ENCODE measurements at regions not wholly inside any gene's neighbourhood (a gene's known extent, or its start where the extent isn't known, plus 50 kb on each side); places are given as distances from the start of the nearest gene placed in this dataset.

- ATAC-seq, result no peak
- Mint-ChIP-seq H3K36me3 (peaks cover 0 to 4% (median 0%) of the 10 kb centered on the region in 3 donors), H3K4me1 (no peaks in the 10 kb centered on the region), H3K4me3 (no peak overlapping the region), H3K27me3 (no peaks in the 10 kb centered on the region), H3K9me3 (peaks cover 8 to 61% (median 28%) of the 10 kb centered on the region in 9 donors), H3K27ac (no peak overlapping the region)
- DNase-seq, result no peak
- POLR2A ChIA-PET, result no interaction called here
Observed at GRCh38 chr9:25427898-25428297, 250.3 kb downstream of the TUSC1 start.

DNA sequence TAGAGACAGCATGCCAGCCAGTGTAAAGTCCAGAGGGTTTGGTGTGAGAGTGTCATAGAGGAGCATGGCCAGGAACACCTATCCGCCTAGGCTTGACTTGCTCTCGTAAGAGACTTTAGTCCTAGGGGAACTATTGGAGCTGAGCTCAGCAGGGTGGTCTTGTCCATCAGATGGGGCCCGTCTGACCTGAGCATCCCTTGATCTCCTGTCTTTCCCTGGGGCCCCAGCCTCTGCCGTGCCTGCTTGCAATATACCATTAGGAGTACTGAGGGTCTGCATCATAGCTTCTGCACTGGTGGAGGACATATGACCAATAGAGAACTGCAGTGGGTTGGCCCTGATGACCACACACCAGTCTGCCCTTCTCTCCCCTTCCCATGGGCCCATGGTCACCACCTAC, 251.0 kb downstream of the TUSC1 start:
- no peak for ATAC-seq
- no peak for DNase-seq
- Mint-ChIP-seq H3K4me1 (no peaks in the 10 kb centered on the region), H3K4me3 (no peak overlapping the region), H3K27me3 (no peaks in the 10 kb centered on the region), H3K9me3 (peaks cover 8 to 57% (median 28%) of the 10 kb centered on the region in 9 donors), H3K27ac (no peak overlapping the region), H3K36me3 (peaks cover 0 to 4% (median 0%) of the 10 kb centered on the region in 3 donors)
- POLR2A ChIA-PET, result no interaction called here

GRCh38 chr9:25421560-25421959, 256.7 kb downstream of the TUSC1 start:
- DNase-seq (no peak), ATAC-seq (no peak)
- no peak overlapping the region for H3K4me3 Mint-ChIP-seq
- peaks cover 0 to 4% (median 0%) of the 10 kb centered on the region in 3 donors for H3K36me3 Mint-ChIP-seq
- POLR2A ChIA-PET, result no interaction called here
- no peak overlapping the region for H3K27ac Mint-ChIP-seq
- no peaks in the 10 kb centered on the region for H3K27me3 Mint-ChIP-seq
- H3K9me3 Mint-ChIP-seq, result peaks cover 3 to 38% (median 13%) of the 10 kb centered on the region in 9 donors
- no peaks in the 10 kb centered on the region for H3K4me1 Mint-ChIP-seq

DNA sequence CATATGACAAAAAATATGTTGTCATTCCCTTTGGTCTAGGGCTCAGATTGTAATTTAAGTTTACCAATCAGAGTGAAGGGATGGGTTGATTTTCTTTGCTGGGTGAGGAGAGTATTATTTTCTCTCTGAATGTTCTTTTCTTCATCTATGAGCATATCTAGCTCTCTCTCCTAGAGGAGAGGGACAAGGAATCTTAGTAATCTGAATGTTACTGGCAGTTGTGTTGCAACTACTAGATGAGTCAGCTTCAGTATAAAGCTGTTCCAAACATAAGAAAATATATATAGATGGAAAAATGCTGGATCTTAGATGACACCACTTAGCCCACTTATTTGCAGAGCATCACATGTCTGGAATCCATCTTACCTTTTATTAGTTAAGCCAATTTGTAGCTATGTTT, 259.3 kb downstream of the TUSC1 start:
- H3K27ac Mint-ChIP-seq, result no peak overlapping the region
- H3K27me3 Mint-ChIP-seq, result no peaks in the 10 kb centered on the region
- H3K9me3 Mint-ChIP-seq, result peaks cover 3 to 41% (median 12%) of the 10 kb centered on the region in 9 donors
- ATAC-seq (no peak), DNase-seq (no peak)
- H3K36me3 Mint-ChIP-seq, result peaks cover 0 to 4% (median 0%) of the 10 kb centered on the region in 3 donors
- no peak overlapping the region for H3K4me3 Mint-ChIP-seq
- H3K4me1 Mint-ChIP-seq, result no peaks in the 10 kb centered on the region
- POLR2A ChIA-PET, result no interaction called here

DNA sequence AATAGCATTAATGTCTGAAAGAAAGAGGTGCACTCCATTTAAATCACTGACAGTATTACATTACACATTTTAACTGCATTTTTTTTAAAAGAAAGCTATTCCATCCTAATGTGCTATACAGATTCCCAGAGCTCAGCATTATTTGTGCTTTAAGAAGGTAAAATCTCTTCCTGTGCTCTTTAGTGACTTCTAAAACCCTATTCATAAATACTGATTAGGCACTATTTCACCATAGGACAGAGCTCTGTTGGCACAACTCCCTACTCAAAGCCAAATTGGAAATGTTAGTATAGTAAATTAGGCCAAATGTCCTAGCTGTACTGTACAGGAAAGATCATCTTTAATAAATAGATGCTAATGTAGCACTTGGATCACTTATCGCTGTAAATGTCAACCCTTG, 262.5 kb downstream of the TUSC1 start:
- POLR2A ChIA-PET, result no interaction called here
- Mint-ChIP-seq H3K36me3 (no peaks in the 10 kb centered on the region), H3K27ac (no peak overlapping the region), H3K27me3 (no peaks in the 10 kb centered on the region), H3K9me3 (peaks cover 3 to 43% (median 13%) of the 10 kb centered on the region in 9 donors), H3K4me3 (no peak overlapping the region), H3K4me1 (no peaks in the 10 kb centered on the region)
- DNase-seq, result no peak
- no peak for ATAC-seq

DNA sequence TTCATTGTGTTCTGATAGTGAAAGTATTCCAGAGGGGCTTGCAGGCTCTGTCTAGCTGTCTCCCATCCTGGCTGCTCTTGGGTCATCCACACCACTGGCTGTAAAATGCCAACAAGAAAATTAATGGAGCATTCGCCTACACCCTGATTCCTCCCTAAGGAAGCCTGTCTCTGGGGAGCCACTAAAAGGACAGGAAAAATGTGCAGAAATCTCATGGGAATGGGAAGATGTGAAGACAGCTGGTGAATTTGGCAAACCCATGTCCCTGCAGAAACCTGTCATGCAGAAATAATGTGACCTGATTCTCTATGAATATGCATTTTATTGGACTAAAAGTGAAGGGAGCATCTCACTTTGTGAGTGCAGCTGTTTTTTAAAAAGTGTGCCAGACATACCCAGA, 265.6 kb downstream of the TUSC1 start:
- no peaks in the 10 kb centered on the region for H3K36me3 Mint-ChIP-seq
- ATAC-seq (no peak), DNase-seq (no peak)
- H3K4me1 Mint-ChIP-seq, result no peaks in the 10 kb centered on the region
- no peak overlapping the region for H3K4me3 Mint-ChIP-seq
- peaks cover 2 to 22% (median 7%) of the 10 kb centered on the region in 9 donors for H3K9me3 Mint-ChIP-seq
- POLR2A ChIA-PET, result no interaction called here
- no peaks in the 10 kb centered on the region for H3K27me3 Mint-ChIP-seq
- H3K27ac Mint-ChIP-seq, result no peak overlapping the region

- POLR2A ChIA-PET, result no interaction called here
- H3K9me3 Mint-ChIP-seq, result peaks cover 0 to 26% (median 10%) of the 10 kb centered on the region in 9 donors
Observed at GRCh38 chr9:25397746-25398145, 280.5 kb downstream of the TUSC1 start.

GRCh38 chr9:25396828-25397227, 281.4 kb downstream of the TUSC1 start:
- Mint-ChIP-seq H3K27ac (no peak overlapping the region), H3K36me3 (no peaks in the 10 kb centered on the region), H3K4me1 (no peaks in the 10 kb centered on the region), H3K27me3 (no peaks in the 10 kb centered on the region), H3K4me3 (no peak overlapping the region), H3K9me3 (peaks cover 0 to 29% (median 9%) of the 10 kb centered on the region in 9 donors)
- POLR2A ChIA-PET, result no interaction called here
- ATAC-seq, result no peak
- no peak for DNase-seq

More at GRCh38 chr9:25397746-25398145, 280.5 kb downstream of the TUSC1 start:
- Mint-ChIP-seq H3K27me3 (no peaks in the 10 kb centered on the region), H3K27ac (no peak overlapping the region), H3K36me3 (no peaks in the 10 kb centered on the region), H3K4me1 (no peaks in the 10 kb centered on the region), H3K4me3 (no peak overlapping the region)
- DNase-seq (no peak), ATAC-seq (no peak)

GRCh38 chr9:25381141-25381540, 297.1 kb downstream of the TUSC1 start:
- POLR2A ChIA-PET, result no interaction called here
- Mint-ChIP-seq H3K36me3 (peaks cover 0 to 9% (median 0%) of the 10 kb centered on the region in 3 donors), H3K27me3 (no peaks in the 10 kb centered on the region), H3K9me3 (peaks cover 3 to 18% (median 12%) of the 10 kb centered on the region in 9 donors), H3K4me1 (no peaks in the 10 kb centered on the region), H3K27ac (no peak overlapping the region), H3K4me3 (no peak overlapping the region)
- DNase-seq, result no peak
- no peak for ATAC-seq

DNA sequence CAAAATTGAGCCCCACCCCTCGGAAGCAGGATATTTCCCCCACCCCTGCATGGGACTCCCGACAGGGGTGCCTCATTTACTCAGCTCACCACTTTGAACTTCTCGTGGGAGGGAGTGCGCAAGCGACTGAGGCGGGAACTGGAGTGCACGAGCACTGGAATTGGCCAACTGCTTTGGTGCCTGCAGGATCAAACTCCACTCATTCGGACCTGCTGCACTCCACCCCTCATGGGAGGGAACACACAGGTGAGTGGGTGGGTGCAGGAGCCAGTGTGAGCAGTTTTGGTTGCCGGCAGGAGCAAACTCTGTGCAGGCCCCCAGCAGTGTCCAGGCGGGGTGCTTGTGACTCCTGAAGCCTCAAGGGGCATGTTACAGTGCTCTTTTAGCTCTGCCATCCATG, 301.2 kb downstream of the TUSC1 start:
- Mint-ChIP-seq H3K27me3 (no peaks in the 10 kb centered on the region), H3K9me3 (peaks cover 2 to 34% (median 11%) of the 10 kb centered on the region in 9 donors), H3K27ac (no peak overlapping the region), H3K36me3 (peaks cover 0 to 4% (median 0%) of the 10 kb centered on the region in 3 donors), H3K4me3 (no peak overlapping the region), H3K4me1 (no peaks in the 10 kb centered on the region)
- DNase-seq, result no peak
- POLR2A ChIA-PET, result no interaction called here
- ATAC-seq, result no peak

- no peaks in the 10 kb centered on the region for H3K4me1 Mint-ChIP-seq
- POLR2A ChIA-PET, result no interaction called here
- DNase-seq (no peak), ATAC-seq (no peak)
- H3K9me3 Mint-ChIP-seq, result peaks cover 0 to 34% (median 13%) of the 10 kb centered on the region in 9 donors
- no peaks in the 10 kb centered on the region for H3K27me3 Mint-ChIP-seq
- no peak overlapping the region for H3K27ac Mint-ChIP-seq
- H3K36me3 Mint-ChIP-seq, result peaks cover 0 to 4% (median 0%) of the 10 kb centered on the region in 3 donors
- no peak overlapping the region for H3K4me3 Mint-ChIP-seq
Observed at GRCh38 chr9:25374281-25374680, 304.0 kb downstream of the TUSC1 start.

DNA sequence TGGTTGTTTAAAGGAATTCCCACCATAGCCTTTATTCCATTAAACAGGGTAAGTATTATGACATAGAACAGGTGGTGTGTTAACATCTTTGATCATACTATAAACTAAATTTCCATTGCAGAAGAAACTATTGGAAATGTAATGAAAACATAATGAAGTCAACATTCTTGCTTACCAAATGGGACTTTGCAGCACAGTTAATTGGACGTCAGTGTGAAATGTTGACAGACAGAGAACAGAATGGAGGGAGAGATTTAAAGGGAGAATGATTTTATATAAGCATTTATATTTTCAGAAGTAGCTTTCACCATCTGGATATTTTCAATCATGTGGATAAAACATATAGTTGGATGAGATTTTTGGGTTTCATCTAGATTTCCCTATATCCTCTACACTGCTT, 311.3 kb downstream of the TUSC1 start:
- Mint-ChIP-seq H3K4me3 (no peak overlapping the region), H3K4me1 (no peaks in the 10 kb centered on the region), H3K27me3 (no peaks in the 10 kb centered on the region), H3K36me3 (no peaks in the 10 kb centered on the region), H3K27ac (no peak overlapping the region), H3K9me3 (peaks cover 3 to 28% (median 13%) of the 10 kb centered on the region in 9 donors)
- ATAC-seq (no peak), DNase-seq (no peak)
- POLR2A ChIA-PET, result no interaction called here

DNA sequence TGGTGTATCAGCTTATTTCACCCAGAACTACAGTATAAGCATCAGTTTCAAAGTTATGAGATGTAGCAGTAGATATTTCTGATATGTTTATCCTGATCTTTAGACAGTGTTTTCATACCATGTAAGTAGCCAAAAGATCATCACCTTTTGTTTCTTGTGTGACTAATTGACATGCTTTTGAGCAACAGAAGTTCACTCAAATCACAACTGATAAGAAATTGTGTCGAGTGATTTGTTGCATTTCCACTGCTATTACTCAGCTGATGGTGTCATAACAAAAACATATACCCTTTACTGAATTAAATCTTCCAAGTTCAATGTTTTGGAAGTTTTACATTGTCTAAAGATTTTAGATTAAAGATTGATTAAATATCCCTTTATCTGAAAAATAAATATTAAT, 324.5 kb downstream of the TUSC1 start:
- Mint-ChIP-seq H3K27ac (no peak overlapping the region), H3K4me3 (no peak overlapping the region), H3K4me1 (no peaks in the 10 kb centered on the region), H3K9me3 (peaks cover 4 to 28% (median 13%) of the 10 kb centered on the region in 9 donors), H3K27me3 (no peaks in the 10 kb centered on the region), H3K36me3 (peaks cover 0 to 6% (median 0%) of the 10 kb centered on the region in 3 donors)
- ATAC-seq (no peak), DNase-seq (no peak)
- POLR2A ChIA-PET, result no interaction called here

DNA sequence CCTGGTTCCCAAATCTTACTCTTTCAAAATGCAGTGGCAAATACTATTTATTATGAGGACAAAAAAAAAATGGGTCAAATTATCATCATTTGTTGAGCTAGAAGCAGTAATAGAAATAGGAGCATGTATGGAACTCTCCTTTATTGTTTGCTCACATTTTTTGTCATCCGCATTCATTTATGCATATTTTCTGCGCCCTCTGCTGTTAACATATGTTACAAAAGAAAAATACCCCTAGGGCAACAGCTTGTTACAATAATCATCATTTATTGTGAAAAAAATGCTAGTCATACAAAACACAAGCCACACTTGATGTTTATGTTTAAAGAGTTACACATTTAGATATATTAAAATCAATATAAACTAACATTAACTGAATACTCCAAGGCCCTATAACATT, 328.2 kb downstream of the TUSC1 start:
- POLR2A ChIA-PET, result no interaction called here
- Mint-ChIP-seq H3K4me3 (no peak overlapping the region), H3K4me1 (no peaks in the 10 kb centered on the region), H3K27me3 (no peaks in the 10 kb centered on the region), H3K27ac (no peak overlapping the region), H3K9me3 (peaks cover 0 to 18% (median 2%) of the 10 kb centered on the region in 9 donors), H3K36me3 (no peaks in the 10 kb centered on the region)
- DNase-seq (no peak), ATAC-seq (no peak)
